ENCODE measurements at regions not wholly inside any gene's neighbourhood (a gene's known extent, or its start where the extent isn't known, plus 50 kb on each side); places are given as distances from the start of the nearest gene placed in this dataset.

GRCh38 chr5:110167384-110167783 lies 477.7 kb downstream of the MAN2A1 start:
- no peak for DNase-seq
- intact Hi-C loops (cut with DNase I) = no loop called here

GRCh38 chr5:110169461-110169860 lies 479.7 kb downstream of the MAN2A1 start:
- no peak for DNase-seq
- intact Hi-C loops (cut with DNase I) = no loop called here

- intact Hi-C loops (cut with DNase I) = no loop called here
- no peak for DNase-seq
These were observed 488.0 kb downstream of the MAN2A1 start for GRCh38 chr5:110177729-110178128.

- no peak for DNase-seq
- intact Hi-C loops (cut with DNase I) = no loop called here
These were observed 489.6 kb downstream of the MAN2A1 start for GRCh38 chr5:110179321-110179720.

- no peak for DNase-seq
- intact Hi-C loops (cut with DNase I) = no loop called here
These were observed 504.5 kb downstream of the MAN2A1 start for GRCh38 chr5:110194191-110194590.

- DNase-seq = peak in 3 of 42 donors; percentile 2 to 8 (median 7)
- intact Hi-C loops (cut with DNase I) = no loop called here
These were observed 505.6 kb downstream of the MAN2A1 start for GRCh38 chr5:110195288-110195687.

- intact Hi-C loops (cut with DNase I) = no loop called here
- no peak for DNase-seq
These were observed 512.1 kb downstream of the MAN2A1 start for GRCh38 chr5:110201791-110202190.

GRCh38 chr5:110203661-110204060 lies 513.9 kb downstream of the MAN2A1 start:
- no peak for DNase-seq
- intact Hi-C loops (cut with DNase I) = no loop called here

- no peak for DNase-seq
- intact Hi-C loops (cut with DNase I) = no loop called here
These were observed 517.1 kb downstream of the TMEM232 start for GRCh38 chr5:110209401-110209800.

- DNase-seq = no peak
- intact Hi-C loops (cut with DNase I) = no loop called here
These were observed 507.5 kb downstream of the TMEM232 start for GRCh38 chr5:110218981-110219380.

GRCh38 chr5:110219769-110220168 lies 506.7 kb downstream of the TMEM232 start:
- no peak for DNase-seq
- intact Hi-C loops (cut with DNase I) = no loop called here

GRCh38 chr5:110221036-110221435 lies 505.4 kb downstream of the TMEM232 start:
- intact Hi-C loops (cut with DNase I) = no loop called here
- DNase-seq = no peak

GRCh38 chr5:110224050-110224449 lies 502.4 kb downstream of the TMEM232 start:
- intact Hi-C loops (cut with DNase I) = no loop called here
- no peak for DNase-seq

GRCh38 chr5:110225949-110226348 lies 500.5 kb downstream of the TMEM232 start:
- intact Hi-C loops (cut with DNase I) = no loop called here

GRCh38 chr5:110239786-110240185 lies 486.7 kb downstream of the TMEM232 start:
- intact Hi-C loops (cut with DNase I) = no loop called here
- no peak for DNase-seq

More at GRCh38 chr5:110225949-110226348, 500.5 kb downstream of the TMEM232 start:
- no peak for DNase-seq

- intact Hi-C loops (cut with DNase I) = no loop called here
- no peak for DNase-seq
These were observed 483.5 kb downstream of the TMEM232 start for GRCh38 chr5:110242950-110243349.

- intact Hi-C loops (cut with DNase I) = no loop called here
- DNase-seq = no peak
These were observed 477.6 kb downstream of the TMEM232 start for GRCh38 chr5:110248921-110249320.

GRCh38 chr5:110250355-110250754 lies 476.1 kb downstream of the TMEM232 start:
- intact Hi-C loops (cut with DNase I) = no loop called here
- DNase-seq = no peak

GRCh38 chr5:110250755-110251154 lies 475.7 kb downstream of the TMEM232 start:
- DNase-seq = no peak
- intact Hi-C loops (cut with DNase I) = no loop called here

GRCh38 chr5:110251366-110251765 lies 475.1 kb downstream of the TMEM232 start:
- no peak for DNase-seq
- intact Hi-C loops (cut with DNase I) = no loop called here

GRCh38 chr5:110255194-110255593 lies 471.3 kb downstream of the TMEM232 start:
- DNase-seq = no peak
- intact Hi-C loops (cut with DNase I) = no loop called here

GRCh38 chr5:110256298-110256697 lies 470.2 kb downstream of the TMEM232 start:
- no peak for DNase-seq
- intact Hi-C loops (cut with DNase I) = no loop called here

Data from head of caudate nucleus (tissue), 42 donors.